C4-2B (cell line): ENCODE measurements at regions not wholly inside any gene's neighbourhood (a gene's known extent, or its start where the extent isn't known, plus 50 kb on each side); places are given as distances from the start of the nearest gene placed in this dataset.

Source experiments
- ZFX ChIP-seq: fragments of 450-650 bp; IDR thresholded peaks from 2 replicates; pipeline ENCODE4 v1.6.1; 2017
- TF ChIP-seq, protein P1 (sequence below): fragments of 450-650 bp; conservative IDR thresholded peaks from 2 replicates; pipeline ENCODE4 v1.5.1; 2017; ENCODE audit warnings: mild to moderate bottlenecking

DNA sequence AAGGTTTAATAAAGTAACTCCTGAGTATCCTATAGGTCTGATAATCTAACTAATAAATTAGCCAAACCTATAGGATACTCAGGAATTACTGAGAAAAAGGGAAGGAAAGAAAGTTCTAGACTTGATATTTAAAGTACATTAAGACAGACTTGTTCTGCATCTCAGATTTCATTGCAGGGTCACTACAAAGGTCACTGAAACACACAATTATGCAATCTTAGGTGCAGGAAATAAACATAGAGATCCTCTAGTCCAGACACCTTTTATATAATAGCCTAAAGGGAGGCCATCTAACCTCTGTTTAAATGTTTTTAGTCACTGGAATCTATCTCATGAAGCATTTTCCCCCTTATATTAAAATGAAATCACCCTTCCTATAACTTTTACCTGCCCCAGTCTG, 1215.7 kb downstream of the MAT2B start:
- TF ChIP-seq, protein P1, sequence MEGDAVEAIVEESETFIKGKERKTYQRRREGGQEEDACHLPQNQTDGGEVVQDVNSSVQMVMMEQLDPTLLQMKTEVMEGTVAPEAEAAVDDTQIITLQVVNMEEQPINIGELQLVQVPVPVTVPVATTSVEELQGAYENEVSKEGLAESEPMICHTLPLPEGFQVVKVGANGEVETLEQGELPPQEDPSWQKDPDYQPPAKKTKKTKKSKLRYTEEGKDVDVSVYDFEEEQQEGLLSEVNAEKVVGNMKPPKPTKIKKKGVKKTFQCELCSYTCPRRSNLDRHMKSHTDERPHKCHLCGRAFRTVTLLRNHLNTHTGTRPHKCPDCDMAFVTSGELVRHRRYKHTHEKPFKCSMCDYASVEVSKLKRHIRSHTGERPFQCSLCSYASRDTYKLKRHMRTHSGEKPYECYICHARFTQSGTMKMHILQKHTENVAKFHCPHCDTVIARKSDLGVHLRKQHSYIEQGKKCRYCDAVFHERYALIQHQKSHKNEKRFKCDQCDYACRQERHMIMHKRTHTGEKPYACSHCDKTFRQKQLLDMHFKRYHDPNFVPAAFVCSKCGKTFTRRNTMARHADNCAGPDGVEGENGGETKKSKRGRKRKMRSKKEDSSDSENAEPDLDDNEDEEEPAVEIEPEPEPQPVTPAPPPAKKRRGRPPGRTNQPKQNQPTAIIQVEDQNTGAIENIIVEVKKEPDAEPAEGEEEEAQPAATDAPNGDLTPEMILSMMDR: no peak
- TF ChIP-seq ZFX: no peak
